Heart left ventricle (tissue), 13 donors: ENCODE measurements at regions not wholly inside any gene's neighbourhood (a gene's known extent, or its start where the extent isn't known, plus 50 kb on each side); places are given as distances from the start of the nearest gene placed in this dataset.

Experiments
- CTCF ChIP-seq, 12 donors: fragments of 200-600 bp; sonication (generic) in 4 of 12; IDR thresholded peaks; one replicate each; pipeline versions ENCODE4 v1.5.0 to v1.8.0; 2018 to 2022; ENCODE audit warnings: antibody characterized with exemption in 12 of 12, mild to moderate bottlenecking in 5 of 12
- POLR2A ChIP-seq, 2 donors: fragments of 450-650 bp; IDR thresholded peaks; one replicate each; pipeline ENCODE4 v1.6.1; 2017; ENCODE audit warnings: antibody characterized with exemption in 2 of 2, mild to moderate bottlenecking in 2 of 2, moderate library complexity in 2 of 2
- donor health status: ischemic (EF 13 %, LVEDD 7.1; RV severe dilation, severe dysfunction).
- donor health status: DM: no; HTN: yes; CAD: no.
- donor health status: DM: no; HTN: no; CAD: no.
- donor health status: ischemic (EF 25% LVEDD 6.9; RV normal size, moderate dysfunction).
- donor health status: ischemic (EF 25% LVEDD 5.7; RV mildly dilated, moderate dysfunction).
- donor health status: ischemic (EF 35%, LVEDD 5.7; RV mildly dilated, moderate dysfunction).
- donor health status: nonischemic (EF 11% LVEDD 7.7; RV severe dilation, severe dysfunction).
- donor health status: DM: yes; HTN: yes; CAD: no.
- donor health status: PGD.
- donor health status: ischemic (EF 29% LVEDD 5.4; RV normal size, mild dysfunction).
- donor health status: nonischemic (EF 23%, LVEDD 6.1; RV moderate dilation, normal function).

- TF ChIP-seq CTCF (IDR thresholded peaks at IDR 0.05) (no peak), POLR2A (IDR thresholded peaks at IDR 0.05) (no peak)
Measured at GRCh38 chr2:139389391-139389790, 609.2 kb upstream of the NXPH2 start.
